ENCODE measurements at regions not wholly inside any gene's neighbourhood (a gene's known extent, or its start where the extent isn't known, plus 50 kb on each side); places are given as distances from the start of the nearest gene placed in this dataset.

DNA sequence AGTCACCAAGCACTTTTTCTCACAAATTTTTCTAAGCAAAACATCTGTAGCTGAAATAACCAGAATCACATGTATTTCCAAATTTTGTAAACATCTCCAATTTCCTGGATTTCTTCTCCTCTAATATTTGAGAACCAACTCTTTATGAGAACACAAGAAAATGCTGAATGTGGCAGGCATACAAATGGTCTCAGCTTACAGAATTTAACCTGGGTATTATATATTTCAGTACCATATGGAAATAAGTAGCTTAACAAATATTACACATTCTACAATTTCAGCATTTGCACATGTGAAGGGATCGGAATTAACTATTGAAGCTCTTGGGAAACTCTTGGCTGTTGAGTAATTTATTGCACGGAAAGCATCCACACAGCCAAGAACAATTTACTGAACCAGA, 92.5 kb downstream of the TBXT start:
- ATAC-seq (ENCODE audit: low read depth) (no peak), DNase-seq (no peak)
- Mint-ChIP-seq H3K36me3 (no peaks in the 10 kb centered on the region), H3K27ac (no peak overlapping the region), H3K9me3 (no peaks in the 10 kb centered on the region), H3K27me3 (no peaks in the 10 kb centered on the region), H3K4me3 (no peak overlapping the region), H3K4me1 (no peaks in the 10 kb centered on the region)
- POLR2A ChIA-PET: no interaction called here

DNA sequence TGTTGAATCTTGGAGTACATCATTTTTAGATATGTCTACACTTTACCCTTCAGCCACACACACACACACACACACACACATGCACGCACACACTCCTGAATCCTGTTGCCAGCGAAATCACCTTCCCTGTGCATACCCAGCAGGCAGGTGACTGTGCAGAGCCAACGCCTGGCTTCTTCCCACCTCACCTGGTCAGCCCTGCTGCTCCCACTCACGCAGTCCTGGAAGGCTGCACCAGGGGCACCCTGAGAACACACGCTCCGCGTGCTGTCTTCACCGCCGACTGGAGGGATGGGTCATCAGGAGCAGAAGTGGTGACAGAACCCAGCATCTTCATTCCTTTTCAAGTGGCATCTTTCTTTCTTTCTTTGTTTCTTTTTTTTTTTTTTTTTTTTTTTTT, 94.6 kb downstream of the TBXT start:
- Mint-ChIP-seq H3K27ac (no peak overlapping the region), H3K27me3 (no peaks in the 10 kb centered on the region), H3K4me1 (no peaks in the 10 kb centered on the region), H3K36me3 (no peaks in the 10 kb centered on the region), H3K4me3 (no peak overlapping the region), H3K9me3 (no peaks in the 10 kb centered on the region)
- POLR2A ChIA-PET: no interaction called here
- no peak for ATAC-seq (ENCODE audit: low read depth)
- no peak for DNase-seq

GRCh38 chr6:166068768-166069167, 98.9 kb downstream of the TBXT start:
- no peaks in the 10 kb centered on the region for H3K9me3 Mint-ChIP-seq
- no peak for ATAC-seq (ENCODE audit: low read depth)
- H3K36me3 Mint-ChIP-seq: no peaks in the 10 kb centered on the region
- H3K27me3 Mint-ChIP-seq: no peaks in the 10 kb centered on the region
- no peak overlapping the region for H3K27ac Mint-ChIP-seq
- no peak for DNase-seq
- H3K4me3 Mint-ChIP-seq: no peak overlapping the region
- POLR2A ChIA-PET: no interaction called here
- H3K4me1 Mint-ChIP-seq: no peaks in the 10 kb centered on the region

DNA sequence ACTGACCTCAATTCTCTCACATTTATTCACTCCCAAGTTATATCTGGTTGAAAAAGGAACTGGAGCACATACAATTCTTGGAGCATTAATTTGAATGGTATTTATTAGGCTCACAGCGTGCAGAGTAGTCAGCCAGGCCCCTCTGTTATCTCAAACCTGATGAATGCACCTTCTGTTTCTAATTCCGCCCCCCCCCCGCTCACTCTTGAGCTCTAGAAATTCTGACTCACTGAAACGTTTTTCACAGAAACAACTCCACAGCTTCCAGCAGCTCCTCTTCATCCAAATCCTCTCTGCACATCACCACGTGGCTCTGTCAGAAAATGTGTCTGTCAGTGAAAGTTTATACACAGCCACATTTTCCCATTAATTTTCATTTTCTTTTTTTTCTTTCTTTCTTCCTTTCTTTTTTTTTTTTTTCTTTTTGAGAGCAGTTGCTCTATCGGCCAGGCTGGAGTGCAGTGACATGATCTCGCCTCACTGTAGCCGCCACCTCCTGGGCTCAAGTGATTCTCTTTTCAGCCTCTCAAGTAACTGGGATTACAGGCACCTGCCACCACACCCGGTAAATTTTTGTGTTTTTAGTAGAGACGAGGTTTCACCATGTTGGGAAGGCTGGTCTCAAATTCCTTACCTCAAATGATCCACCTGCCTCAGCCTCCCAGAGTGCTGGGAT, 109.4 kb downstream of the TBXT start:
- ATAC-seq (ENCODE audit: low read depth) (no peak), DNase-seq (no peak)
- no peak overlapping the region for H3K4me3 Mint-ChIP-seq
- H3K27me3 Mint-ChIP-seq: no peaks in the 10 kb centered on the region
- H3K36me3 Mint-ChIP-seq: no peaks in the 10 kb centered on the region
- no peak overlapping the region for H3K27ac Mint-ChIP-seq
- H3K9me3 Mint-ChIP-seq: peaks cover 7% of the 10 kb centered on the region
- no peaks in the 10 kb centered on the region for H3K4me1 Mint-ChIP-seq
- POLR2A ChIA-PET: interaction anchor here (0.7 kb wide), 1 partner anchor 106 kb away, joined by 3 read pairs; no protein-coding TSS in a partner anchor

GRCh38 chr6:166057431-166057830, 110.2 kb downstream of the TBXT start:
- Mint-ChIP-seq H3K4me1 (no peaks in the 10 kb centered on the region), H3K27me3 (no peaks in the 10 kb centered on the region), H3K4me3 (no peak overlapping the region), H3K36me3 (no peaks in the 10 kb centered on the region), H3K9me3 (peaks cover 9% of the 10 kb centered on the region), H3K27ac (no peak overlapping the region)
- POLR2A ChIA-PET: no interaction called here
- ATAC-seq (ENCODE audit: low read depth): no peak
- no peak for DNase-seq

- H3K4me1 Mint-ChIP-seq: no peaks in the 10 kb centered on the region
- ATAC-seq (ENCODE audit: low read depth) (no peak), DNase-seq (no peak)
- H3K27me3 Mint-ChIP-seq: no peaks in the 10 kb centered on the region
- POLR2A ChIA-PET: no interaction called here
- H3K36me3 Mint-ChIP-seq: no peaks in the 10 kb centered on the region
- no peak overlapping the region for H3K4me3 Mint-ChIP-seq
- peaks cover 11% of the 10 kb centered on the region for H3K9me3 Mint-ChIP-seq
- no peak overlapping the region for H3K27ac Mint-ChIP-seq
Observed at GRCh38 chr6:166056637-166057036, 111.0 kb downstream of the TBXT start.

DNA sequence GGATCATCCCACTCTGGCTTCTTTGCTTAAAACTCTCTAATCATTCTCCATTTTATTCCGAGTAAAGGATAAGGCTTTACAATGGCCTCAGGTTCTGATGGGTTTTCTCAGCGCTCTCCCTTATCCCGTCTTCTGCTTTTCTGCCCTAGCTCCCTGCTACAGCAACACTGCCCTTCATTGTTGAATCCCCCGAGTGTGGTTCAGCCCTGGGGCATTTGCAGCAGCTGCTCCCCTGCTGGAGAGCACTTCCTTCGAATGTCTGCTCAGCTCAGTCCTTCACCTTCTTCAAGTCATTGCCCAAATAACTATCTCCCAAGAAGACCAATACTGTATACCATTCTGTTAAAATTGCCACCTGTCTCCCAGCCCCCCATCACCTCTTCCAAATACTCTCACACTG, 111.8 kb downstream of the TBXT start:
- POLR2A ChIA-PET: no interaction called here
- Mint-ChIP-seq H3K36me3 (no peaks in the 10 kb centered on the region), H3K9me3 (peaks cover 11% of the 10 kb centered on the region), H3K4me3 (no peak overlapping the region), H3K27me3 (no peaks in the 10 kb centered on the region), H3K4me1 (no peaks in the 10 kb centered on the region), H3K27ac (no peak overlapping the region)
- DNase-seq: no peak
- no peak for ATAC-seq (ENCODE audit: low read depth)

- Mint-ChIP-seq H3K36me3 (no peaks in the 10 kb centered on the region), H3K27ac (no peak overlapping the region), H3K27me3 (no peaks in the 10 kb centered on the region), H3K9me3 (peaks cover 11% of the 10 kb centered on the region), H3K4me1 (no peaks in the 10 kb centered on the region), H3K4me3 (no peak overlapping the region)
- POLR2A ChIA-PET: no interaction called here
- no peak for DNase-seq
- ATAC-seq (ENCODE audit: low read depth): no peak
Observed at GRCh38 chr6:166052837-166053236, 114.8 kb downstream of the TBXT start.

- H3K4me1 Mint-ChIP-seq: no peaks in the 10 kb centered on the region
- H3K27me3 Mint-ChIP-seq: no peaks in the 10 kb centered on the region
- H3K27ac Mint-ChIP-seq: no peak overlapping the region
- H3K36me3 Mint-ChIP-seq: no peaks in the 10 kb centered on the region
- POLR2A ChIA-PET: no interaction called here
- peaks cover 9% of the 10 kb centered on the region for H3K9me3 Mint-ChIP-seq
- ATAC-seq (ENCODE audit: low read depth) (no peak), DNase-seq (no peak)
- no peak overlapping the region for H3K4me3 Mint-ChIP-seq
Observed at GRCh38 chr6:166050559-166050958, 117.1 kb downstream of the TBXT start.

- Mint-ChIP-seq H3K36me3 (no peaks in the 10 kb centered on the region), H3K4me1 (no peaks in the 10 kb centered on the region), H3K9me3 (peaks cover 2% of the 10 kb centered on the region), H3K27me3 (no peaks in the 10 kb centered on the region), H3K27ac (no peak overlapping the region), H3K4me3 (no peak overlapping the region)
- POLR2A ChIA-PET: no interaction called here
- ATAC-seq (ENCODE audit: low read depth) (no peak), DNase-seq (no peak)
Observed at GRCh38 chr6:166046982-166047381, 120.7 kb downstream of the TBXT start.

- H3K4me1 Mint-ChIP-seq: no peaks in the 10 kb centered on the region
- no peaks in the 10 kb centered on the region for H3K27me3 Mint-ChIP-seq
- ATAC-seq (ENCODE audit: low read depth): no peak
- no peaks in the 10 kb centered on the region for H3K36me3 Mint-ChIP-seq
- DNase-seq: no peak
- no peak overlapping the region for H3K27ac Mint-ChIP-seq
- POLR2A ChIA-PET: no interaction called here
- no peak overlapping the region for H3K4me3 Mint-ChIP-seq
- H3K9me3 Mint-ChIP-seq: no peaks in the 10 kb centered on the region
Observed at GRCh38 chr6:166046226-166046625, 121.4 kb downstream of the TBXT start.

DNA sequence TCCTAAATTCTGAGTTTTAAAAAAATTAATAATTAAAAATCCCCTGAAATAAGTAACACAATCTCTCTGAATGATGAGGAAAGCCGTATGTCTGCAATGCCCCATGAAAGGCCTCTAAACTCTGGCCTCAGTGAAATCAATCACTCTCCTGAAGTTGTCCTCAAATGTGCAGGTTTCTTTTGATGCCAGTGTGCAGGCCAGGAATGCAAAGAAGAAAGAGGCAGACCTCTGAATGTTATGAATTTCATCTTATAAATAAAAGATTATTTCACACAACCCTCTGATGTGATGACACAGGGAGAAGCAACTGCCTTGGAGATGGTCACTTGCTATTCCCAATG, 121.8 kb downstream of the TBXT start:
- ATAC-seq (ENCODE audit: low read depth) (no peak), DNase-seq (no peak)
- Mint-ChIP-seq H3K36me3 (no peaks in the 10 kb centered on the region), H3K27me3 (no peaks in the 10 kb centered on the region), H3K4me3 (no peak overlapping the region), H3K27ac (no peak overlapping the region), H3K4me1 (no peaks in the 10 kb centered on the region), H3K9me3 (no peaks in the 10 kb centered on the region)
- POLR2A ChIA-PET: no interaction called here

- POLR2A ChIA-PET: no interaction called here
- Mint-ChIP-seq H3K27me3 (no peaks in the 10 kb centered on the region), H3K4me1 (no peaks in the 10 kb centered on the region), H3K9me3 (no peaks in the 10 kb centered on the region), H3K27ac (no peak overlapping the region), H3K4me3 (no peak overlapping the region), H3K36me3 (no peaks in the 10 kb centered on the region)
- DNase-seq (no peak), ATAC-seq (ENCODE audit: low read depth) (no peak)
Observed at GRCh38 chr6:166045173-166045859, 122.3 kb downstream of the TBXT start.

DNA sequence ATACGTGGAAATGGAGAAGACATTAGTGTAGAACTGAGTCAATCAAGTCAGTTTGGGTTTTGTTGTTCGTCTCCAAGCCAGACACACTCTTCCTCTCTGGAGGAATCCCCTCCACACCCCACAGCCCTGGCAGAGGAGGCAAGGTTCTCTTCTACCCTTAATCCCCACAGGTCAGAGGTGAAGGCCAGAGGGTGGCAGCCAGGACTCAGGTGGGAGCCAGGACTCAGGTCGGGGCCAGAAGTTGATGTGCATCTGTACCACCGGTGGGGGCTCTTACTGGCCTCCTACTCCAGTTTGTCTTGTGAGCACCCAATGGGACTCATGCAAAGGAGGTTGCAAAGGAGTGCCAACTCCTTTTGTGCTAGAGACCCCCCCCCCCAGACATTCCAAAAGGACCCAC, 126.4 kb downstream of the TBXT start:
- H3K27ac Mint-ChIP-seq: no peak overlapping the region
- H3K36me3 Mint-ChIP-seq: no peaks in the 10 kb centered on the region
- H3K27me3 Mint-ChIP-seq: no peaks in the 10 kb centered on the region

More for the DNA sequence above, 126.4 kb downstream of the TBXT start:
- DNase-seq: no peak
- POLR2A ChIA-PET: no interaction called here
- Mint-ChIP-seq H3K4me1 (no peaks in the 10 kb centered on the region), H3K4me3 (no peak overlapping the region), H3K9me3 (peaks cover 4% of the 10 kb centered on the region)
- ATAC-seq (ENCODE audit: low read depth): no peak

All from activated naive CD8-positive, alpha-beta T cell treated with anti-CD3 and anti-CD28 coated beads, Interleukin-2, amount 10 ng/mL, durations not matched to agents 7 days and 5 days (primary cell).